C4-2B (cell line): ENCODE measurements at regions not wholly inside any gene's neighbourhood (a gene's known extent, or its start where the extent isn't known, plus 50 kb on each side); places are given as distances from the start of the nearest gene placed in this dataset.

ENCODE experiments used
- ZFX ChIP-seq: fragments of 450-650 bp; IDR thresholded peaks from 2 replicates; pipeline ENCODE4 v1.6.1; 2017
- TF ChIP-seq, protein P1 (sequence below): fragments of 450-650 bp; conservative IDR thresholded peaks from 2 replicates; pipeline ENCODE4 v1.5.1; 2017; ENCODE audit warnings: mild to moderate bottlenecking

DNA sequence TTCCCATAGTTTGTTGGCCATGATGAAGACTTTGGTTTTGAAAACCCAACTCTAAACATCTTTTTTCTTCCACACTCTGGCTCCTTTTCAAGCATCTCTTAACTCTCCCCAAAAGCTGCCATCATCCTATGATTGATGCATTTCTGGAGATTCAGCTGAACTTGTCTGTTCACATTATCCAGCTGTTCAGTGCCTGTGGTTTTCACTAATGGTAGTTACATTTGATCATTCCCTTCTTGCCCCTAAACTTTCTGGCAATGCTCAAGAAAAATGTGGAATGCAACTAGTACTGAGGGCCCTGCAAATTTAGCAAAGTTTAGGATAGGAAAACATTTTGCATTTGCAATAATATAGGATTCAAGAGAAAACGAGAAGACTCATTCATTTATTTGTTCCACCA lies 267.5 kb downstream of the ENC1 start:
- TF ChIP-seq, protein P1, sequence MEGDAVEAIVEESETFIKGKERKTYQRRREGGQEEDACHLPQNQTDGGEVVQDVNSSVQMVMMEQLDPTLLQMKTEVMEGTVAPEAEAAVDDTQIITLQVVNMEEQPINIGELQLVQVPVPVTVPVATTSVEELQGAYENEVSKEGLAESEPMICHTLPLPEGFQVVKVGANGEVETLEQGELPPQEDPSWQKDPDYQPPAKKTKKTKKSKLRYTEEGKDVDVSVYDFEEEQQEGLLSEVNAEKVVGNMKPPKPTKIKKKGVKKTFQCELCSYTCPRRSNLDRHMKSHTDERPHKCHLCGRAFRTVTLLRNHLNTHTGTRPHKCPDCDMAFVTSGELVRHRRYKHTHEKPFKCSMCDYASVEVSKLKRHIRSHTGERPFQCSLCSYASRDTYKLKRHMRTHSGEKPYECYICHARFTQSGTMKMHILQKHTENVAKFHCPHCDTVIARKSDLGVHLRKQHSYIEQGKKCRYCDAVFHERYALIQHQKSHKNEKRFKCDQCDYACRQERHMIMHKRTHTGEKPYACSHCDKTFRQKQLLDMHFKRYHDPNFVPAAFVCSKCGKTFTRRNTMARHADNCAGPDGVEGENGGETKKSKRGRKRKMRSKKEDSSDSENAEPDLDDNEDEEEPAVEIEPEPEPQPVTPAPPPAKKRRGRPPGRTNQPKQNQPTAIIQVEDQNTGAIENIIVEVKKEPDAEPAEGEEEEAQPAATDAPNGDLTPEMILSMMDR: no peak
- TF ChIP-seq ZFX: no peak
